ENCODE measurements at regions not wholly inside any gene's neighbourhood (a gene's known extent, or its start where the extent isn't known, plus 50 kb on each side); places are given as distances from the start of the nearest gene placed in this dataset.

GRCh38 chr1:234680331-234680904 is 70.4 kb upstream of the IRF2BP2 start (continued):
- no peak for TF ChIP-seq CTCFL (IDR thresholded peaks at IDR 0.05; ENCODE audit: borderline replicate concordance, insufficient read depth, low read depth, low read length, poor library complexity, severe bottlenecking)
- TF ChIP-seq HMG20B (CRISPR knock-in tag; IDR thresholded peaks at IDR 0.05): no peak
- no peak for TF ChIP-seq E4F1 (CRISPR knock-in tag; IDR thresholded peaks at IDR 0.05; ENCODE audit: borderline replicate concordance)
- no peak for TF ChIP-seq MBD1 (CRISPR knock-in tag; IDR thresholded peaks at IDR 0.05)
- no peak for TF ChIP-seq PTTG1 (tag; IDR thresholded peaks at IDR 0.05; ENCODE audit: low read depth)
- no peak for TF ChIP-seq TEAD1 (CRISPR knock-in tag; IDR thresholded peaks at IDR 0.05)
- TF ChIP-seq RREB1 (CRISPR knock-in tag; IDR thresholded peaks at IDR 0.05): no peak
- TF ChIP-seq ZNF778 (CRISPR knock-in tag; IDR thresholded peaks at IDR 0.05): no peak
- no peak for TF ChIP-seq YY1 (IDR thresholded peaks at IDR 0.05; ENCODE audit: borderline replicate concordance in 1 of 3, control insufficient read depth in 1 of 3, extremely low read depth in 1 of 3, insufficient read depth in 3 of 3, insufficient read length in 1 of 3, insufficient replicate concordance in 2 of 3, low read depth in 1 of 3, low read length in 2 of 3)
- no peak for TF ChIP-seq BRCA1 (IDR thresholded peaks at IDR 0.05)
- TF ChIP-seq BRCA1 (CRISPR knock-in tag; IDR thresholded peaks at IDR 0.05): no peak
- TF ChIP-seq MCM5 (IDR thresholded peaks at IDR 0.05; ENCODE audit: low read depth): no peak
- TF ChIP-seq ZNF263 (CRISPR knock-in tag; IDR thresholded peaks at IDR 0.05; ENCODE audit: borderline replicate concordance): no peak

All from K562 (cell line).